Endodermal cell (in vitro differentiated cells): ENCODE measurements at regions not wholly inside any gene's neighbourhood (a gene's known extent, or its start where the extent isn't known, plus 50 kb on each side); places are given as distances from the start of the nearest gene placed in this dataset.

Source experiments
- DNase-seq: peaks from one replicate; pipeline ENCODE4 v3.0.0-alpha.2; 2017
- H3K27ac ChIP-seq: 2 replicates; pipeline ENCODE4 v1.5.1; 2013; ENCODE audit warnings: mild to moderate bottlenecking, low read depth, low read length, moderate library complexity
- H3K27me3 ChIP-seq: 2 replicates; pipeline ENCODE4 v1.6.1; 2013; ENCODE audit warnings: mild to moderate bottlenecking, low read length, moderate library complexity; ENCODE audit not compliant: insufficient read depth, control insufficient read depth, poor library complexity, severe bottlenecking
- H3K36me3 ChIP-seq: 2 replicates; pipeline ENCODE4 v1.7.0; 2013; ENCODE audit warnings: mild to moderate bottlenecking, low read length, moderate library complexity; ENCODE audit not compliant: control insufficient read depth, insufficient read depth
- H3K4me1 ChIP-seq: one replicate; pipeline ENCODE4 v1.7.0; 2013; ENCODE audit warnings: low read length; ENCODE audit not compliant: control insufficient read depth, insufficient read depth
- H3K4me3 ChIP-seq: 2 replicates; pipeline ENCODE4 v1.5.1; 2013; ENCODE audit warnings: mild to moderate bottlenecking, low read length, moderate library complexity
- H3K9ac ChIP-seq: 2 replicates; pipeline ENCODE4 v1.6.1; 2013; ENCODE audit warnings: mild to moderate bottlenecking, low read length, moderate library complexity; ENCODE audit not compliant: poor library complexity, severe bottlenecking; ENCODE audit errors: extremely low read depth
- H3K9me3 ChIP-seq: 2 replicates; pipeline ENCODE4 v1.6.1; 2013; ENCODE audit warnings: mild to moderate bottlenecking, low read length, moderate library complexity; ENCODE audit not compliant: control insufficient read depth
- H3K27ac Mint-ChIP-seq: 2 replicates; pipeline ENCODE4 v1.8.0; 2020; ENCODE audit warnings: mixed read lengths
- H3K27me3 Mint-ChIP-seq: 2 replicates; pipeline ENCODE4 v1.8.0; 2021; ENCODE audit warnings: mild to moderate bottlenecking, mixed read lengths; ENCODE audit not compliant: insufficient read depth
- H3K36me3 Mint-ChIP-seq: 2 replicates; pipeline ENCODE4 v1.8.0; 2020; ENCODE audit warnings: low read depth, mixed read lengths
- H3K4me1 Mint-ChIP-seq: 2 replicates; pipeline ENCODE4 v1.8.0; 2020; ENCODE audit warnings: mixed read lengths
- H3K4me3 Mint-ChIP-seq: 2 replicates; pipeline ENCODE4 v1.8.0; 2020; ENCODE audit warnings: mild to moderate bottlenecking, moderate library complexity, mixed read lengths
- H3K9me3 Mint-ChIP-seq: 2 replicates; pipeline ENCODE4 v1.8.0; 2020; ENCODE audit warnings: mild to moderate bottlenecking, mixed read lengths
- WGBS, 2 experiments: methylation state at CpG; one replicate each; pipeline versions ENCODE4 v1.1.5 to v1.1.7; 2013; ENCODE audit warnings: missing lambda C conversion rate in 2 of 2, mixed read lengths in 1 of 2; ENCODE audit not compliant: insufficient coverage in 1 of 2, insufficient read length in 1 of 2; 5-methylcytosine and 5-hydroxymethylcytosine counted together
- TF ChIP-seq, protein P1 (sequence below): fragments of 200-600 bp; sonication (generic); conservative IDR thresholded peaks from 2 replicates; pipeline ENCODE4 v1.5.0; 2021; ENCODE audit warnings: antibody characterized with exemption, mild to moderate bottlenecking

DNA sequence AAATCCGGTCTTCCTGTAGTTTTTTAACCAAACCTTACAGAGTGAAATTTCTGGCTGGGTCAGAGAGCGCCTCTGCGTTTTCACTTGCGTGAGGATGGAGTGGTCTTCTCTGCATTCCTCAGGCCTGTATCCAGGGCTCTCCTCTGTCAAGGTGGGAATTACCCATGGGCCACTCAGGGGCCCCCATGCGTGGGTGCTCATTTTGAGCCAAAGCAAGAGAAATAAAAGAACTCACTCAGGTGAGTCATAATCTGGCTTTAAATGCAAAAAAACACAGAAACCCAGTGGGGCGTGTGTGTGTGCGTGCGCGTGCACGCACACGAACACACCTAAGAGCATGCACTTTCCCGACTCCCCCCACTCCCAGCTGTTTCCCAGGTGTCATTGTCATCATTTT lies 104.0 kb upstream of the PWP1 start:
- H3K36me3 Mint-ChIP-seq: no peaks in the 10 kb centered on the region
- H3K9ac ChIP-seq: no peak overlapping the region
- TF ChIP-seq, protein P1, sequence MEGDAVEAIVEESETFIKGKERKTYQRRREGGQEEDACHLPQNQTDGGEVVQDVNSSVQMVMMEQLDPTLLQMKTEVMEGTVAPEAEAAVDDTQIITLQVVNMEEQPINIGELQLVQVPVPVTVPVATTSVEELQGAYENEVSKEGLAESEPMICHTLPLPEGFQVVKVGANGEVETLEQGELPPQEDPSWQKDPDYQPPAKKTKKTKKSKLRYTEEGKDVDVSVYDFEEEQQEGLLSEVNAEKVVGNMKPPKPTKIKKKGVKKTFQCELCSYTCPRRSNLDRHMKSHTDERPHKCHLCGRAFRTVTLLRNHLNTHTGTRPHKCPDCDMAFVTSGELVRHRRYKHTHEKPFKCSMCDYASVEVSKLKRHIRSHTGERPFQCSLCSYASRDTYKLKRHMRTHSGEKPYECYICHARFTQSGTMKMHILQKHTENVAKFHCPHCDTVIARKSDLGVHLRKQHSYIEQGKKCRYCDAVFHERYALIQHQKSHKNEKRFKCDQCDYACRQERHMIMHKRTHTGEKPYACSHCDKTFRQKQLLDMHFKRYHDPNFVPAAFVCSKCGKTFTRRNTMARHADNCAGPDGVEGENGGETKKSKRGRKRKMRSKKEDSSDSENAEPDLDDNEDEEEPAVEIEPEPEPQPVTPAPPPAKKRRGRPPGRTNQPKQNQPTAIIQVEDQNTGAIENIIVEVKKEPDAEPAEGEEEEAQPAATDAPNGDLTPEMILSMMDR: no peak
- H3K9me3 Mint-ChIP-seq: no peaks in the 10 kb centered on the region
- no peaks in the 10 kb centered on the region for H3K36me3 ChIP-seq
- no peak overlapping the region for H3K27ac ChIP-seq
- H3K9me3 ChIP-seq: no peaks in the 10 kb centered on the region
- H3K27ac Mint-ChIP-seq: no peak overlapping the region
- 86 to 87% methylated on average over 10 to 12 of the region's 12 CpGs for WGBS, 2 experiments
- peak overlapping the region; percentile 49 for H3K4me3 Mint-ChIP-seq
- peaks cover 25% of the 10 kb centered on the region for H3K27me3 ChIP-seq
- peaks cover 17% of the 10 kb centered on the region for H3K4me1 Mint-ChIP-seq
- DNase-seq: no peak
- peaks cover 3% of the 10 kb centered on the region for H3K4me1 ChIP-seq
- H3K27me3 Mint-ChIP-seq: peaks cover 47% of the 10 kb centered on the region
- peak overlapping the region; percentile 18 for H3K4me3 ChIP-seq

DNA sequence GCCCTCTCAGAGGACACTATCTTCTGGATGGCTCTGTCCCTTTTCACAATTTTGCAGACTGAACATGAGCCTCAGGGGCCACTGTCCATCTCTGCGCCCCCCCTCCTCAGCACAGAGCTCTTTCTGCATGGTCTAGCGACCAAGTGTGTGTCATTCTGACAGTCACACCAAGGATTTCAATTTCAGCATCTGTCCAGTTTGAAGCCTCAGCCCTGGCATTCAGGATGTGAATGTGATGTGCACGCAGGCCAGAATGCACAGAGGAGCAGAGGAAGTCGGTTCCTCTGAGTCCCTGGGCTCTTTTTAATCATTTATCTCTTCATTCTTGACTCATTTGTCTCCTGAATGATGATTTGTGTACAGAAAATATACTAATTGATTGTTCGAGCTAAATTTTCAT lies 102.0 kb upstream of the PWP1 start:
- no peak overlapping the region for H3K27ac Mint-ChIP-seq
- Histone ChIP-seq H3K9me3 (peaks cover 9% of the 10 kb centered on the region), H3K4me3 (no peak overlapping the region), H3K27ac (no peak overlapping the region), H3K27me3 (peaks cover 25% of the 10 kb centered on the region), H3K4me1 (peaks cover 4% of the 10 kb centered on the region), H3K9ac (no peak overlapping the region), H3K36me3 (no peaks in the 10 kb centered on the region)
- peaks cover 38% of the 10 kb centered on the region for H3K27me3 Mint-ChIP-seq
- no peak for DNase-seq
- TF ChIP-seq, protein P1: no peak
- peaks cover 3% of the 10 kb centered on the region for H3K36me3 Mint-ChIP-seq
- 91 to 95% methylated on average over 4 to 5 of the region's 5 CpGs for WGBS, 2 experiments
- peaks cover 4% of the 10 kb centered on the region for H3K9me3 Mint-ChIP-seq
- H3K4me1 Mint-ChIP-seq: peaks cover 19% of the 10 kb centered on the region
- no peak overlapping the region for H3K4me3 Mint-ChIP-seq

DNA sequence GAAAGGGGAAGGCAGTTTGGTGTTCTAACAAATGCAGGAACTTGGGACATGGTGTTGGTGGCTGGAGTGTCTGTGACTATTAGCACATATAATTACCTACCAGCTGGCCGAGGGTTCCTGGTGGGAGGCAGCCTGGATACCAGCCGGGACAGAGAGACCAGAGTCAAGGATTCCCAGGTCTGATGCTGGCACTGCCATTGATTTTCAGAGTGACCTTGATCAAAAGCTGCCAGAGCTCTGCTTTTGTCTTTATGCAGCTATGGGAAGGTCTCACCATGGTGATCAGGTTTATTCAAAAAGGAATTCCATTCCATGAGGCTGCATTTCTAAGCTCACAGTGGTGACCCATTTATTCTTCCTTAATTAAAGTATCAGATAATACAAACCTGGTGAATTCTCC lies 101.0 kb upstream of the PWP1 start:
- no peak overlapping the region for H3K9ac ChIP-seq
- peak overlapping the region; percentile 79 for H3K27ac ChIP-seq
- Mint-ChIP-seq H3K4me1 (peaks cover 19% of the 10 kb centered on the region), H3K4me3 (no peak overlapping the region), H3K9me3 (peaks cover 4% of the 10 kb centered on the region), H3K36me3 (peaks cover 3% of the 10 kb centered on the region), H3K27ac (no peak overlapping the region), H3K27me3 (peaks cover 29% of the 10 kb centered on the region)
- H3K4me1 ChIP-seq: peaks cover 4% of the 10 kb centered on the region
- peaks cover 9% of the 10 kb centered on the region for H3K9me3 ChIP-seq
- no peak overlapping the region for H3K4me3 ChIP-seq
- 29 to 80% methylated on average over 1 to 2 of the region's 2 CpGs for WGBS, 2 experiments
- H3K36me3 ChIP-seq: no peaks in the 10 kb centered on the region
- TF ChIP-seq, protein P1: no peak
- peaks cover 24% of the 10 kb centered on the region for H3K27me3 ChIP-seq
- DNase-seq: peak; percentile 64
